ENCODE measurements at regions not wholly inside any gene's neighbourhood (a gene's known extent, or its start where the extent isn't known, plus 50 kb on each side); places are given as distances from the start of the nearest gene placed in this dataset.
"Not testable (repeated sequence)": the region's sequence is repeated elsewhere in the genome, so short reads cannot be mapped to it uniquely, and the experiment has no call there.

- no peak for DNase-seq
Observed at GRCh38 chr22:48627966-48628365, 1199.7 kb downstream of the BRD1 start.

GRCh38 chr22:48627203-48627602 is 1200.5 kb downstream of the BRD1 start:
- DNase-seq = no peak

DNA sequence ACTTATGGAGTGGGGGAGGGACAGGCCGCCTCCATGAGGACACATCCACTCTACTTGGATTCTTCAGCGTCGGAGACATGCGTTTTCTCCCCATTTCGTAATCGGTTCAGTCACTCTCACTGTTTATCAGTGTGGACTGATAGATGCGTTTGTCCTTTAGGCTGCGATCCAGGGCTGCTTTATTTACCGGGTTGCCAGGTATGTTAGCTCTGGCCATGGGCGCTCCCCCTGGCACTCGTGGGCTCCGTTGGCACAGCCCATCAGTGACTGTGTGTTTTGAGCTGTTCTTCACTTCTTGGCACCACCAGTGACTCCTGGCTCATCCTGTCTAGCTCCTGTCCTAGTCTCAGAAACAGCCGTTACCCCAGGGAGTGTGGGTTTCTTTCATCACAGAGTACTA is 1203.3 kb downstream of the BRD1 start:
- DNase-seq = no peak

DNA sequence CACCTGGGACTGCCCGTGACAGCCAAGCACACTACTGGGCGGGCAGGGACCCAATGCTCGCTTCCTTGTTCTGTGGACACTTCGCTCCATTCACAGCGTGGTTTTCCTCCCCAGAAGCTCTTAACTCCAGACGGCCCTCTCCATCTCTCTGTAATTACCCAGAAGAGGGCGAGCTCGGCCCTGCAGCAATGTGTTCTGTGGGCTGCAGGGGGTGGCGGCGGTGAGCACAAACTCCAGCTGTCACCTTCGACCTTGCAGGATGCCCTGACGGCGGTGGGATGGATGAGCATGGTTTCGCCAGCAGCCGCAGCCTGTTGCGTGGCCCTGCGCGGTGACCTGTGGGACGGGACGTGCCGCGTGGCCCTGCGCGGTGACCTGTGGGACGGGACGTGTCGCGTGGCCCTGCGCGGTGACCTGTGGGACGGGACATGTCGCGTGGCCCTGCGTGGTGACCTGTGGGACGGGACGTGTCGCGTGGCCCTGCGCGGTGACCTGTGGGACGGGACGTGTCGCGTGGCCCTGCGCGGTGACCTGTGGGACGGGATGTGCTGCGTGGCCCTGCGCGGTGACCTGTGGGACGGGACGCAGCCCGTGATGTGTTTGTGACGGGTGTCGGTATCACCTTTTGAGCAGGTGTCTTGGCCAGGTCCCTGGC is 1204.7 kb downstream of the BRD1 start:
- no peak for DNase-seq

DNA sequence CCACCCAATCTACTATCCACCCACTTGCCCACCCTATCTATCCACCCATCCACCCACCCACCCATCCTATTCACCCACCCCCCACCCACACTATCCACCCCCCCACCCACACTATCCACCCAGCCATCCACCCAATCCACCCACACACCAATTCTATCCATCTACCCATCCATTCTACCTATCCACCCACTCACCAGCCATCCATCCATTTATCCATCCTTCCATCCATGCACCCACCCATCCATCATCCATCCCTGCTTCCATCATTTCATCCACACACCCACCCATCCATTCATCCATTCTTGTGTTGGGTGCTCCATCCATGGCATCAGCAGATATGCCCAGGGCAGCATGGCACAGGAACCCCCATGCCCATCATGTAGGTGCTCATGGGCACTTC is 1206.6 kb downstream of the BRD1 start:
- no peak for DNase-seq

DNA sequence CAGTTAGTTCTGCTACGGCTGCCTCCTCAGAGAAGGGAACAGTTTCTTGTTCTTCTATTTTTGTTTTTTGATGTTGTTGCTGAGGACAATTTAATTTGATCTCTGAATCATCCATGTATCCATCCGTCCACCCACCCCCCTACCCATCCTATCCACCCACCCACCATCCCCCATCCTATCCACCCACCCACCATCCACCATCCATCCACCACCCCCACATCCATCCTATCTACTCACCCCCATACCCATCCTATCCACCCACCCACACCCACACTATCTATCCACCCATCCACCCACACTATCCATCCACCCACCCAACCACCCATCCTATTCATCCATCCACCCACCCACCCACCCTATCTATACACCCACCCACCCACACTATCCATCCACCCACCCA is 1207.2 kb downstream of the BRD1 start:
- not testable (repeated sequence) for DNase-seq

GRCh38 chr22:48619721-48620120 is 1208.0 kb downstream of the BRD1 start:
- DNase-seq = no peak

- no peak for DNase-seq
Observed at GRCh38 chr22:48618326-48618725, 1209.3 kb downstream of the BRD1 start.

DNA sequence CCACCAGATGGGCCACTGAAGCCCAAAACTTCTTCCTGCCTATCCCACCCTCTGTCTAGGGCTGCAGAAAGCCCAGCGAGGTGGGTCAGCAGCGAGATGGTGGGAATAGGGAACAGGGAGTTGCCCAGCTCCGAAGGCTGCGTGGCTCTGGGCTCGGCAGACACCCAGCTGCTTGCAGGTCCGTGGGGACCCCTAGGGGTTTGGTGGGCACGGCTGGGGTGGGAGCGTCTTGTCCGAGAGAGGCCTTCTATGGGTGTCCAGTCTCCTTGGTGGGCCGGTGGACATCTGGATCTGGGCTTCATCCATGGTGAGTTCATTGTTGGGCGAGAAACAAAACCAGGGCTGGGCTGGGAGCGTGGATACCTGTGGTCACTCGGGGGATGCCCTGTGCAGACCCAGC is 1211.0 kb downstream of the BRD1 start:
- no peak for DNase-seq

- no peak for DNase-seq
Observed at GRCh38 chr22:48615171-48616008, 1212.3 kb downstream of the BRD1 start.

DNA sequence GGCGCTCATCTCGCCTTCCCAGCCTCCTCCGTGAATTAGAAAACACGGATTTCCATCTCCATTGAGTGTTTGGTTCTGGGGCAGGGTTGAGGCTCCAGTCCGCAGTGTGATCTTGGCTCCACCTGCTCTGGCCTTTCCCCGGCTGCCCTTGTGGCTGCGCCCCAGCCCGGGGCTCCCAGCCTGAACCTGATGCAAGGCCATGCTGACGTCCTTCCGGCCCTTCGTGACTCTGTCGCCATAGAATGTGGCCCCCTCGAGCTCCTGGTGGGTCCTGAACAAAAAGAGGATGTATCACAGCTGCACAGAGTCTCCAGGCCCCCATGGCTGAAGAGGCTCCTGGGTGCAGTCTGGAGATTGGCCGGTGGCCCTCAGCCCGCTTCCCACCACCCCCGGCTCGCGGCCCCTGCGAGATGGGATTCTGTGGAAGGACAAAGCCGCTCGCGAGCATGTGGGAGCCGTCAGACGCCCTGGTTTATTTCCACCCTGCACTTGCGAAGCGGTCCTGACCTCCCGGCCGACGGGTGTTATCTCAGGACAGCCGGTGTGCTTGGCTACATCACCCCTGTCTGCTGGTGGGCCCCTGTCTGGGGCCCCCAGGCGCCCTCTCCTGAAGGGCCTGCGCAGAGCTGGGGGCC is 1214.0 kb downstream of the BRD1 start:
- DNase-seq = no peak

GRCh38 chr22:48612077-48612995 is 1215.3 kb downstream of the BRD1 start:
- no peak for DNase-seq

GRCh38 chr22:48609279-48609865 is 1218.3 kb downstream of the BRD1 start:
- DNase-seq = no peak

GRCh38 chr22:48607901-48608662 is 1219.6 kb downstream of the BRD1 start:
- DNase-seq = no peak

DNA sequence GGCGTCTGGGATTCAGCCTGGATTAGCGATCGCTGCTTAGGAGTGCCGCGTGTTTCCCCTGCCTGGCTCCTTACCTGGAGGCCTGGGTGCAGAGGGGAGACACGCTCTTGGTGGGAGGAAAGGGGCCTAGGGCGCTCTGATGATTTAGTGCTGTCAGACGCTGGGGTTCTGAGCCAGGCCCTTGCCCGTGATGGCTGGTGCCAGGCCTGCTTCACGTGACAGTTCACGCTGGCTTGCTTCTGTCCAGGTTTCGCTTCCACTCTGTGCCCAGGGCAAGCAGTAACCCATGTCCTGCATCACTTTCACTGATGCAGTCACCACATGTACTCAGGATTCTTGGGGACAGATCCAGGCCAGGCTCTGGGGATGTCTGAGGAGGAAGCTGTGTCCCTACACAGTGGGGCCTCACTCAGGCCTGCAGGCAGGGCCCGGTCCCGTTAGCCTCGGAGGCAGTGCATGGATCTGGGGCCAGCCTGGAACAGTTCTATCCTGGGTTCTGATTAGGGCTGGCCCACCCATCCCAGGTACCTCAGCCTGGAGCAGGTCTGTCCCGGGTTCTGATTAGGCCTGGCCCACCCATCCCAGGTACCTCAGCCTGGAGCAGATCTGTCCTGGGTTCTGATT is 1220.9 kb downstream of the BRD1 start:
- no peak for DNase-seq

- DNase-seq = no peak
Observed at GRCh38 chr22:48605856-48606481, 1221.7 kb downstream of the BRD1 start.

GRCh38 chr22:48605125-48605524 is 1222.5 kb downstream of the BRD1 start:
- DNase-seq = no peak

- DNase-seq = no peak
Observed at GRCh38 chr22:48603621-48604320, 1223.9 kb downstream of the BRD1 start.

- DNase-seq = no peak
Observed at GRCh38 chr22:48602805-48603518, 1224.7 kb downstream of the BRD1 start.
